ENCODE measurements at regions not wholly inside any gene's neighbourhood (a gene's known extent, or its start where the extent isn't known, plus 50 kb on each side); places are given as distances from the start of the nearest gene placed in this dataset.

- DNase-seq (ENCODE audit: low spot score): no peak
Measured at GRCh38 chr13:84972907-84973306, 826.3 kb downstream of the SLITRK6 start.

GRCh38 chr13:84962849-84963248 lies 836.4 kb downstream of the SLITRK6 start:
- DNase-seq (ENCODE audit: low spot score): no peak

- DNase-seq (ENCODE audit: low spot score): no peak
Measured at GRCh38 chr13:84962141-84962750, 837.0 kb downstream of the SLITRK6 start.

GRCh38 chr13:84961023-84961422 lies 838.2 kb downstream of the SLITRK6 start:
- no peak for DNase-seq (ENCODE audit: low spot score)

GRCh38 chr13:84959818-84960217 lies 839.4 kb downstream of the SLITRK6 start:
- no peak for DNase-seq (ENCODE audit: low spot score)

- DNase-seq (ENCODE audit: low spot score): no peak
Measured at GRCh38 chr13:84954636-84955035, 844.6 kb downstream of the SLITRK6 start.

GRCh38 chr13:84951128-84951527 lies 848.1 kb downstream of the SLITRK6 start:
- DNase-seq (ENCODE audit: low spot score): no peak

- DNase-seq (ENCODE audit: low spot score): no peak
Measured at GRCh38 chr13:84946192-84946591, 853.0 kb downstream of the SLITRK6 start.

- DNase-seq (ENCODE audit: low spot score): no peak
Measured at GRCh38 chr13:84940798-84941197, 858.4 kb downstream of the SLITRK6 start.

GRCh38 chr13:84940167-84940566 lies 859.1 kb downstream of the SLITRK6 start:
- DNase-seq (ENCODE audit: low spot score): no peak

- DNase-seq (ENCODE audit: low spot score): no peak
Measured at GRCh38 chr13:84934911-84935310, 864.3 kb downstream of the SLITRK6 start.

GRCh38 chr13:84933797-84934196 lies 865.4 kb downstream of the SLITRK6 start:
- no peak for DNase-seq (ENCODE audit: low spot score)

- no peak for DNase-seq (ENCODE audit: low spot score)
Measured at GRCh38 chr13:84931264-84931663, 868.0 kb downstream of the SLITRK6 start.

- DNase-seq (ENCODE audit: low spot score): no peak
Measured at GRCh38 chr13:84927442-84928169, 871.6 kb downstream of the SLITRK6 start.

GRCh38 chr13:84925443-84925842 lies 873.8 kb downstream of the SLITRK6 start:
- no peak for DNase-seq (ENCODE audit: low spot score)

- no peak for DNase-seq (ENCODE audit: low spot score)
Measured at GRCh38 chr13:84923831-84924230, 875.4 kb downstream of the SLITRK6 start.

GRCh38 chr13:84917252-84917878 lies 881.9 kb downstream of the SLITRK6 start:
- DNase-seq (ENCODE audit: low spot score): no peak

- no peak for DNase-seq (ENCODE audit: low spot score)
Measured at GRCh38 chr13:84912720-84913119, 886.5 kb downstream of the SLITRK6 start.

- no peak for DNase-seq (ENCODE audit: low spot score)
Measured at GRCh38 chr13:84910423-84910822, 888.8 kb downstream of the SLITRK6 start.

- no peak for DNase-seq (ENCODE audit: low spot score)
Measured at GRCh38 chr13:84903391-84903790, 895.8 kb downstream of the SLITRK6 start.

GRCh38 chr13:84902243-84902642 lies 897.0 kb downstream of the SLITRK6 start:
- DNase-seq (ENCODE audit: low spot score): no peak

- no peak for DNase-seq (ENCODE audit: low spot score)
Measured at GRCh38 chr13:84896128-84896527, 903.1 kb downstream of the SLITRK6 start.

GRCh38 chr13:84894749-84895148 lies 904.5 kb downstream of the SLITRK6 start:
- no peak for DNase-seq (ENCODE audit: low spot score)
